SK-N-DZ (cell line): ENCODE measurements at regions not wholly inside any gene's neighbourhood (a gene's known extent, or its start where the extent isn't known, plus 50 kb on each side); places are given as distances from the start of the nearest gene placed in this dataset.

Experiments
- DNase-seq: peaks from one replicate; pipeline ENCODE4 v3.0.0-alpha.2; 2015; ENCODE audit warnings: low spot score

GRCh38 chr15:70556151-70556741 is 207.1 kb downstream of the UACA start:
- no peak for DNase-seq

- no peak for DNase-seq
Observed at GRCh38 chr15:70555713-70556112, 207.6 kb downstream of the UACA start.

DNA sequence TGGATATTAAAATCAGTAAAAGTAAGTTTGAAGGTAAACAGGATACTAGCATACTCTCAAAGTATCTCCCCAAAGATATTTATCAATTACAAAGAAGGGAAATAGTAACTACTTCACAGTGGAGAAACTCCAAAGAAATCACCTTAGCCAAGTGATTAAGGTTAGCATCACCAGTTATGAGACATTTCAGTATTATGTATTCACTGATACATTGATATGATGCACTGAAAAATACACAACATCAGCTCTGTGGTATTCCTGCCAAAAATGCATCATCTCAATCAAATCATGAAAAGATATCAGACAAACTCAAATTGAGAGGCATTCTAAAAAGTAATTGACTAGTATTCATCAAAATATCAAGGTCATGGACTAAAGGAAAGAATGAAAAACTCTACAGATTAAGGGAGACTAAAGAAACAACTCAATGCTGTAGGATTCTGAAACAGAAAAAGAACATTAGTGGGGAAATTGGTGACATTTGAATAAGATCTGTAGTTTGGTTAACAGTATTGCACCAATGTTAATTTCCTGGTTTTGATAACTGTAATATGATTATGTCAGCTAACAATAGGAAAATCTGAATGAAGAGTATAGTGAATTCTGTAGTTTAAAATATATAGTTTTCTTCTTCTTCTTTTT is 215.4 kb downstream of the UACA start:
- no peak for DNase-seq

DNA sequence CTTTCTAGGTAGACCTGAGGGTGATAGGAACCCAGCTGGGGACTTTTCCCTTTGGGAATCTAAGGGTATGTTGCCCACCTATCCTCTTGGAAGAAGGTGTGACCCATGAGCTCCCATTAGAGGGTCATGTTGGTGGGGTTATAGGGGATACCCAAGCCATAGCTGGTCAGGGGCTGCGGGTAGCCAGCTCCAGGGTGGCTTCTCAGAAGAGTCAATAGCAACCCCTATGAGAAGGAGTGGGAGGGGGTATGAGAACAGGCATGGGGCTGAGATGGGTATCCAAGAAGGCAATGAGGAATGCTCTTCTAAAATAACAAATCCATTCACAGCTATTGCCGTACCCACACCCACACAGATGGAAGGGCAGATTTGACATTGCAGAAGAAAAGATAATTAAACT is 217.8 kb downstream of the UACA start:
- DNase-seq = no peak

DNA sequence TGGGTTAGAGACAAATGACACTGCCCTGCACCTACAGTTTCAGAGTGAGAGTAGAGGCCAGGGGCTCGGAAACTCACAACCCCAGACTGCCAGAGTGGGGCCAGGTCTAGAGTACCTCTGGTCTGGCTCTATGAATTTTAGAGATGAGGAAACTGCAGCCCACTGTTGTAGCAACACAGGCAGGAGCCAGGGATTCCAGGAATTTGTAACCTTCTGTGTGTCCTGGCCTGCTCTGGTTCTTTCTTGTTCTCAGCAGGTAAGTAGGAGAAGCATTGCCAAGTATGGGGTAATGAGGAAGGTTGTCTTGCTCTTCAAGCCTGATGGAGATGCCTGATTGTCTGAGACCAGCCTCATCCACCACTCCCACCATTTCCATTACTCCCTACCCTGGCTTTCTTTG is 221.8 kb downstream of the UACA start:
- no peak for DNase-seq

- DNase-seq = no peak
Observed at GRCh38 chr15:70539912-70540530, 223.3 kb downstream of the UACA start.

DNA sequence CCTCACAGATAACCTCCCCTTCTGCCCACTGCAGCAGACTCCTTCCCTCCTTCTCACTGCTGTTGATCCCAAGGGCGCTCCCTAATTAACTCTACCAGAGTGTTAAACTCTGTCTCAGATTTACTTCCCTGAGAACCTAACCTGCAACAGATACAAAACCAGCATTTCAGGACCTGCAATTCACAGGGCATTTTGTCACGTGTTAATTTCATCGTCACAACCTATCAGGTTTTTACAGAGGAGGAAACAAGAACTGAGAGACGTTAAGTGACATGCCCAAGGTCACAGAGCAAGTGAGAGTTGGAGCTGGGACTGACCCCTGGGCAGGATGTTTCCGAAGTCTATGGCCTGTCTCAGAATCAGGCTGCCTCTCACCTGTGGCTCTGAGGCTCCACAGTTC is 223.9 kb downstream of the UACA start:
- no peak for DNase-seq

DNA sequence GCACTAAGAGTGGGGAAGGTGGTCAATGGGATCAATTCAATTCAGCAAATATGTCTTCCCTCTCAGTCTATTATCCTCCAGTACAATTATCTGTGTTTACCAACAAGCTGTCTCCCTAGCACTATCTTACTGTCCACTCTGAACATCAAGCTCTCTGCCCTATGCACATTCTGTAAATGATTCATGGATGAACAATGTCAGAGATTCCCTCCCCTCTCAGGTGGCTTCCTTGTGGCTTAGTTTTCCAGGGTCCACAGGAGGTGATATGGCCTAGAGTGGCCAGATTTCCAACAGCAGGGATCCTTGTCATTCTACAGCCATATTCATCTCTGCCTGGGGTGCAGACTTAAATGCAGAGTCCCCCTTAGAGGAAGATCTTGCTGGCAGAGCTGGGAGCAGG is 225.1 kb downstream of the UACA start:
- DNase-seq = no peak

DNA sequence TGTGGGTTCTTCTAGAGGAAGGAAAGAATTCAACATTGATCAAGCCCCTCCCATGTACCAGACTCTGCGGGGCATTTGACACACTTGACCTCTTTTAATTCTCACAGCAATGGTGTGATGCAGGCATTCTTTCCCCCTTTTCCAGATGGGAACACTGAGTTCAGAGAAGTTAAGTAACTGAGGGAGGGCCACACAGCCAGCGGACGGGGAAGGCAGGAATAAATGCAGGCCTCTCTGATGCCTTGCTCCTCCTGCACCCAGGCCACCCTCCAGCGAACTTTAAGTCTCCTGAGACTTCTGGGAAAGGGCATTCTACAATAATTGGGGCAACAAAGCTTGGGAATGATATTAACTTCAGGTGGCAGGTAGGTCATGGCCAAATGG is 227.4 kb downstream of the UACA start:
- DNase-seq = no peak

DNA sequence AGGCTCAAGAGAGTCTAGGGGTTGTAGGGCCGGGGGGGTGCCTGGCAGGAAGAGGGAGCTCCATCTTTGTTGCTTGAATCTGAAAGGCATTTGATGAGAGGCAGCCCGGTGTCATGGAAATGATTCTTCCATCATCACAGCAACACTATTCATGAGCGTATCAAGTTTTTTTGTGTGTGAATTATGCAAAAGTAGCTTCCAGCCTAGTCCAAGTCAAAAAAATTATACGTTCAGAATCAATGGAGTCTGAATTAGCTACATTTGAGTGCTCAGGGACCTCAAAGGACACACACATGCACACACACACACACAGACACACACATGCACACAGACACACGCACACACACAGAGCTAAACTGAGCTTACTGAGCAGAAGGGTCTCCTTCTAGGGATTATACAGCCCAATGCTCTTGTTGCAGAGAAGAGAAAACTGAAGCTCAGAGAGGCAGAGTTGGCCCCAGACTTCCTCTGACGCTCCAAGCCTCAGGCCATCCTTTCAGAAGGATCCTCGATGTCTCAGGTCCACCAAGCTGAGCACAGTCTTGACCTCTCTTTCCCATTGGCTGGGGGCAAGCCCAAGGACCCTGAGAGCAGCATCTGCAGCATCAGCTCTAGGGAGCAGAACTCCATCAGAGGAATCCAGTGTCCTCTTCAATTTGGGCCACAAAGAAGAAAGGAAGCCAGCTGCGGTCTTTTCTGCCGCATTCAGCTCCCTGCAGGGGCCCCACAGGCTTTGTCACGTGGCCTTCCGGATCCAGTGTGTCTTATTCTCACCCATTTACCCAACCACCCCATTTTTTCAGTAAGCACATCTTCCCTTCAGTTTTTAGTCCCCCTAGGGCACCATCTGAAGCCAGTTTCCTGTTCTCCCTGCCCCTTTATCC is 228.0 kb downstream of the UACA start:
- peak; percentile 30 for DNase-seq

GRCh38 chr15:70533931-70534742 is 229.2 kb downstream of the UACA start:
- no peak for DNase-seq

DNA sequence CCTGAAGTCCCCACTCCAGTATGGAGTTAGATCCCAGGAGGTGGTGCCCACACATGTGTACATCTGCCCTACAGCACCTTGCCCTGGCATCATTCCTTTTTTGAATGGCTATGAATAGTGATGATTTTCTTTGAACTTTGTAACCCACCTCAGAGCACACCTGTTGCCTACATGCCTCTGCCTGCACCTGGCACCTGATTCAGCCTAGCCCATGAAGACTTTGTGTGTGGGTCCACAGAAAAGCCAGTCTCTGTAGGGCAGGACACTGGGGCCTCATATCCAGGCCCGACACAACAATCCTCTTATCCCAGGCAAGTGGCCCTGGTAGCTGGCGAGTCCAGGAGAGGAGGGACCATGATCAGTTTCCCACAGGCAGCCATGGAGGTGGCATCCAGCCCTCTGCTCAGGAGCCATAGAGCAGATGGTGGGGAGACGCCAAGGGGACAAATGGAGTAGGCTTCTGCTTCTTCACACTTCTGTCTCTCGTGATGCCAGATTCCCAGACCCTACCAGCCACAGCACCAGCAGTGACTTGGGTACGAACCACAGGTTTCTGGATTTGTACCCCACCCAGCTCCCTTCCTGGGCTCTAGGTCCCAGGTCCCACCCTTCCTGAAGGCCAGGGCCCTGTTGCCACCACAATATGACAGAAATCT is 230.7 kb downstream of the UACA start:
- no peak for DNase-seq

- no peak for DNase-seq
Observed at GRCh38 chr15:70531576-70531975, 231.8 kb downstream of the UACA start.

DNA sequence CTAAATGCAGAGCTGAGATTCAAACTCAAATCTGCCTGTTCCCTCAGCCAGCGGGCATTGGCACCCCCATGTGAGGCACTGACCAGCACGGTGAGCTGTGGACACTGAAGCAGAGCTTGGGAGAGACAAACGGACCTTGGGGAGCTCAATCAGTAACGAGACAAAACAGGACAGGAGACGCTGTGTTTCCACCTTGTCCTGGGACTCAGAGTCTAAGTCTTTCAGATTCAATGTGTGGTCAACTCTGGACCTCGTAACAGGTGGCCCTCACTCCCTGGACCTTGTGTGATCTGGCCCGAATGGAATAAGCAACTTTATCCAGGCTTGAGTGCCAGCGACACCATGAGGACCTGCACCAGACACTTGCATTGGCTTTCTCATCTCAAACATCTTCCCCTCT is 232.5 kb downstream of the UACA start:
- no peak for DNase-seq

GRCh38 chr15:70530503-70530902 is 232.9 kb downstream of the UACA start:
- DNase-seq = no peak

DNA sequence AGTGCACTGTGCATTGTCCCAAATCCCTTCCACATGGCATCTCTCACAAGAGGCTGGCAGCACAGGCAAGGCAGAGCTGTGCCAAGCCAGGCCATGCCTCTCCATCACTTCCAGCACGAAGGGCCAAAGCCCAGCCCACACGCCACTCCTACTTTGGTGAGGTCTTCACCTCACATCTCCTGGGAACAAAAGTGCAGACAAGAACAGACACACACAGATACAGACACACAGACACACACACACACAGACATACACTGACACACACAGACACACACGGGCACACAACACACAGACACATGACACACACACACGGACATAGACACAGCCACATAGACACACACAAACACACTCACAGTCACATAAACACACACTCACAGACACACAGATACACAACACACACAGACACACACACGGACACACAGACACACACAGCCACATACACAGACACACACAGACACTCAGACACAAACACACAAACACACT is 233.3 kb downstream of the UACA start:
- no peak for DNase-seq

DNA sequence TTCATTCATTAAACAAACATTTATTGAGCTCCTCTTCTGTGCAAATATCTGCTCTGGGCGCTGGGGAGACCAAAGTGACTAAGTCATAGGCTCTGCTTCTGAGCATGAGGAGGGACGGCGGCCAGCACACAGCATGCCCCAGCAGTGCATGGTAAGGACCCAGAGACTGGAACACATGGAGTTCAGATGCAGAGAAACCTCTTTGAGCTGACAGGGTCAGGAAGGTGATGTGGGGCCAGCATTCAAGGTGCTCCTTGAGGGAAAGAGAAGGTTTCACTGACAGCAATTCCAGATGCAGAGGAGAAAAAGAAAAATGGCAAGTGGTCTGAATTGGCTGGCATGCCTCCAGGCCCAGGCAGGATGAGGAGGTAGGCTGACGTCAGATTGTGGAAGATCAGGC is 234.5 kb downstream of the UACA start:
- no peak for DNase-seq

DNA sequence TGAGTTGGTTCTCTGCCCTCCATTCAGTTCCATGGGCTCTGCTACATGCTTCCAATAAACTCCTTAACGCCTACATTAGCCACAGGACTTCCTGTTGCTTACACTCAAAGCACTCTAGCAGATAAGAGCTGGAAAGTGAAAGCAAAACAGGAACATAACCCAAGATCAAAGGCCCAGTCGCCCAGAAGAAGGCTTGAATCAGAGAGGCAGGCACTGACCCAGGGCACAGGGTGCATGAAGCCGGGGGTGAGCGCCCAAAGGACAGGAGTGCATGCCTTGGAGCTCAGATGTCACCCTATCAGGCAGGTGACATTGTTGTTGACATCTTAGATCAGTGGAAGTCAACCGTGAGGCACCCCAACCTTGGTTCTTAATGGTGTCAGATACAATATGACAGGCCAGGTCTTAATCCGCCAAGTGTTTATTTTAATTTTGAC is 235.1 kb downstream of the UACA start:
- no peak for DNase-seq

GRCh38 chr15:70526974-70527325 is 236.4 kb downstream of the UACA start:
- no peak for DNase-seq

GRCh38 chr15:70526221-70526973 is 237.0 kb downstream of the UACA start:
- no peak for DNase-seq
